Body of pancreas (tissue), 4 donors: ENCODE measurements at regions not wholly inside any gene's neighbourhood (a gene's known extent, or its start where the extent isn't known, plus 50 kb on each side); places are given as distances from the start of the nearest gene placed in this dataset.

Experiments
- CTCF ChIP-seq, 7 experiments: fragments of 450-650 bp in 4 of 7; fragments of 200-600 bp in 3 of 7; sonication (generic) in 3 of 7; IDR thresholded peaks; one replicate each; pipeline ENCODE4 v1.5.1; 2016 to 2019; ENCODE audit warnings: antibody characterized with exemption in 7 of 7
- POLR2A ChIP-seq, 3 donors: fragments of 450-650 bp; IDR thresholded peaks; one replicate each; pipeline ENCODE4 v1.6.1; 2016; ENCODE audit warnings: antibody characterized with exemption in 3 of 3, mild to moderate bottlenecking in 2 of 3

GRCh38 chr15:38788918-38789317 is 224.3 kb upstream of the RASGRP1 start:
- TF ChIP-seq POLR2A (IDR thresholded peaks at IDR 0.05): no peak
- TF ChIP-seq CTCF (IDR thresholded peaks at IDR 0.05): no peak
